Endothelial cell of umbilical vein (primary cell): ENCODE measurements at regions not wholly inside any gene's neighbourhood (a gene's known extent, or its start where the extent isn't known, plus 50 kb on each side); places are given as distances from the start of the nearest gene placed in this dataset.

Source experiments
- CTCF ChIP-seq, 2 donors: IDR thresholded peaks; 1 replicate in 1 of 2; 2 replicates in 1 of 2; pipeline ENCODE4 v1.5.1; 2011; ENCODE audit warnings: low read length in 2 of 2, mild to moderate bottlenecking in 2 of 2, moderate library complexity in 2 of 2, control low read depth in 1 of 2, inconsistent platforms in 1 of 2, low read depth in 1 of 2; ENCODE audit not compliant: insufficient read depth in 1 of 2; ENCODE audit errors: extremely low read depth in 1 of 2
- EZH2 ChIP-seq: IDR thresholded peaks from 2 replicates; pipeline ENCODE4 v1.6.1; 2012; ENCODE audit warnings: borderline replicate concordance, low read depth, mild to moderate bottlenecking, moderate library complexity, low read length, inconsistent platforms; ENCODE audit not compliant: severe bottlenecking
- MAX ChIP-seq: IDR thresholded peaks from 2 replicates; pipeline ENCODE4 v1.6.1; 2011; ENCODE audit not compliant: insufficient read depth, insufficient read length
- POLR2A ChIP-seq: IDR thresholded peaks from 2 replicates; pipeline ENCODE4 v1.6.1; 2012; ENCODE audit warnings: low read depth, mild to moderate bottlenecking, control low read depth, low read length
- POLR2AphosphoS5 ChIP-seq: IDR thresholded peaks from 2 replicates; pipeline ENCODE4 v1.6.1; 2012; ENCODE audit warnings: low read depth, mild to moderate bottlenecking, control low read depth, low read length, moderate library complexity; ENCODE audit not compliant: insufficient read depth

GRCh38 chr7:97480772-97481390 is 251.0 kb upstream of the TAC1 start:
- TF ChIP-seq CTCF (IDR thresholded peaks at IDR 0.05; ENCODE audit: extremely low read depth in 1 of 2, insufficient read depth in 1 of 2, low read depth in 1 of 2, low read length in 2 of 2) (no peak), POLR2A (no peak), POLR2AphosphoS5 (no peak), EZH2 (no peak), MAX (no peak)
